ENCODE measurements at regions not wholly inside any gene's neighbourhood (a gene's known extent, or its start where the extent isn't known, plus 50 kb on each side); places are given as distances from the start of the nearest gene placed in this dataset.
"Not testable (repeated sequence)": the region's sequence is repeated elsewhere in the genome, so short reads cannot be mapped to it uniquely, and the experiment has no call there.

GRCh38 chr10:61580608-61581007, 82.1 kb upstream of the CABCOCO1 start:
- intact Hi-C loops (cut with micrococcal nuclease; ENCODE audit: unreplicated experiment) = no loop called here
- CTCF ChIA-PET = no interaction called here
- H3K9me3 Mint-ChIP-seq (ENCODE audit: low read depth, unreplicated experiment) = no peaks in the 10 kb centered on the region
- H3K27me3 Mint-ChIP-seq (ENCODE audit: unreplicated experiment) = no peaks in the 10 kb centered on the region
- H3K36me3 Mint-ChIP-seq (ENCODE audit: insufficient read depth, unreplicated experiment) = no peaks in the 10 kb centered on the region
- DNase-seq = no peak
- no TSS peak for BruUV-seq (replicated peaks)
- no peaks in the 10 kb centered on the region for H3K4me1 Mint-ChIP-seq (ENCODE audit: low read depth, unreplicated experiment)
- H3K4me3 Mint-ChIP-seq (ENCODE audit: low read depth, unreplicated experiment) = no peak overlapping the region
- no peak for TF ChIP-seq CTCF (IDR thresholded peaks at IDR 0.05; ENCODE audit: unreplicated experiment)
- no peak overlapping the region for H3K27ac Mint-ChIP-seq (ENCODE audit: unreplicated experiment)

- H3K27me3 Mint-ChIP-seq (ENCODE audit: unreplicated experiment); H3K36me3 Mint-ChIP-seq (ENCODE audit: insufficient read depth, unreplicated experiment); H3K27ac Mint-ChIP-seq (ENCODE audit: unreplicated experiment); H3K4me3 Mint-ChIP-seq (ENCODE audit: low read depth, unreplicated experiment); DNase-seq; H3K9me3 Mint-ChIP-seq (ENCODE audit: low read depth, unreplicated experiment); intact Hi-C loops (cut with micrococcal nuclease; ENCODE audit: unreplicated experiment); BruUV-seq (replicated peaks); H3K4me1 Mint-ChIP-seq (ENCODE audit: low read depth, unreplicated experiment); CTCF ChIA-PET: not testable (repeated sequence)
Observed at GRCh38 chr10:61570204-61570603, 92.5 kb upstream of the CABCOCO1 start.

GRCh38 chr10:61567729-61568128, 95.0 kb upstream of the CABCOCO1 start:
- H3K27ac Mint-ChIP-seq (ENCODE audit: unreplicated experiment) = no peak overlapping the region
- H3K4me3 Mint-ChIP-seq (ENCODE audit: low read depth, unreplicated experiment) = no peak overlapping the region
- no peaks in the 10 kb centered on the region for H3K9me3 Mint-ChIP-seq (ENCODE audit: low read depth, unreplicated experiment)
- intact Hi-C loops (cut with micrococcal nuclease; ENCODE audit: unreplicated experiment) = no loop called here
- BruUV-seq (replicated peaks) = no TSS peak
- no peak for TF ChIP-seq CTCF (IDR thresholded peaks at IDR 0.05; ENCODE audit: unreplicated experiment)
- no peak for DNase-seq
- H3K36me3 Mint-ChIP-seq (ENCODE audit: insufficient read depth, unreplicated experiment) = no peaks in the 10 kb centered on the region
- no peaks in the 10 kb centered on the region for H3K27me3 Mint-ChIP-seq (ENCODE audit: unreplicated experiment)
- H3K4me1 Mint-ChIP-seq (ENCODE audit: low read depth, unreplicated experiment) = no peaks in the 10 kb centered on the region
- CTCF ChIA-PET = no interaction called here

- no peaks in the 10 kb centered on the region for H3K4me1 Mint-ChIP-seq (ENCODE audit: low read depth, unreplicated experiment)
- no peak overlapping the region for H3K27ac Mint-ChIP-seq (ENCODE audit: unreplicated experiment)
- H3K27me3 Mint-ChIP-seq (ENCODE audit: unreplicated experiment) = no peaks in the 10 kb centered on the region
- H3K9me3 Mint-ChIP-seq (ENCODE audit: low read depth, unreplicated experiment) = no peaks in the 10 kb centered on the region
- no TSS peak for BruUV-seq (replicated peaks)
- no peak for DNase-seq
- TF ChIP-seq CTCF (IDR thresholded peaks at IDR 0.05; ENCODE audit: unreplicated experiment) = no peak
- H3K36me3 Mint-ChIP-seq (ENCODE audit: insufficient read depth, unreplicated experiment) = no peaks in the 10 kb centered on the region
- H3K4me3 Mint-ChIP-seq (ENCODE audit: low read depth, unreplicated experiment) = no peak overlapping the region
- intact Hi-C loops (cut with micrococcal nuclease; ENCODE audit: unreplicated experiment) = no loop called here
- CTCF ChIA-PET = no interaction called here
Observed at GRCh38 chr10:61565819-61566560, 96.7 kb upstream of the CABCOCO1 start.

GRCh38 chr10:61564444-61564843, 98.3 kb upstream of the CABCOCO1 start:
- H3K27me3 Mint-ChIP-seq (ENCODE audit: unreplicated experiment) = no peaks in the 10 kb centered on the region
- no peaks in the 10 kb centered on the region for H3K9me3 Mint-ChIP-seq (ENCODE audit: low read depth, unreplicated experiment)
- no peaks in the 10 kb centered on the region for H3K36me3 Mint-ChIP-seq (ENCODE audit: insufficient read depth, unreplicated experiment)
- BruUV-seq (replicated peaks) = no TSS peak
- H3K4me3 Mint-ChIP-seq (ENCODE audit: low read depth, unreplicated experiment) = no peak overlapping the region
- H3K4me1 Mint-ChIP-seq (ENCODE audit: low read depth, unreplicated experiment) = no peaks in the 10 kb centered on the region
- DNase-seq = no peak
- no peak for TF ChIP-seq CTCF (IDR thresholded peaks at IDR 0.05; ENCODE audit: unreplicated experiment)
- CTCF ChIA-PET = no interaction called here
- no peak overlapping the region for H3K27ac Mint-ChIP-seq (ENCODE audit: unreplicated experiment)
- intact Hi-C loops (cut with micrococcal nuclease; ENCODE audit: unreplicated experiment) = no loop called here
